ENCODE measurements at regions not wholly inside any gene's neighbourhood (a gene's known extent, or its start where the extent isn't known, plus 50 kb on each side); places are given as distances from the start of the nearest gene placed in this dataset.

- no peak for TF ChIP-seq CTCF (IDR thresholded peaks at IDR 0.05; ENCODE audit: control insufficient read depth, insufficient read depth, low read depth, low read length, missing control alignments)
- DNase-seq (ENCODE audit: low read depth): no peak
- no peak overlapping the region for H3K4me3 ChIP-seq (ENCODE audit: control insufficient read depth, low read depth, low read length)
These were observed 387.5 kb upstream of the GRID2 start for GRCh38 chr4:91916219-91916618.

- no peak for DNase-seq (ENCODE audit: low read depth)
- TF ChIP-seq CTCF (IDR thresholded peaks at IDR 0.05; ENCODE audit: control insufficient read depth, insufficient read depth, low read depth, low read length, missing control alignments): no peak
These were observed 379.1 kb upstream of the GRID2 start for GRCh38 chr4:91924625-91925024.

GRCh38 chr4:91935217-91935616 lies 368.5 kb upstream of the GRID2 start:
- no peak for DNase-seq (ENCODE audit: low read depth)
- H3K4me3 ChIP-seq (ENCODE audit: control insufficient read depth, low read depth, low read length): no peak overlapping the region
- TF ChIP-seq CTCF (IDR thresholded peaks at IDR 0.05; ENCODE audit: control insufficient read depth, insufficient read depth, low read depth, low read length, missing control alignments): no peak

More at GRCh38 chr4:91924625-91925024, 379.1 kb upstream of the GRID2 start:
- H3K4me3 ChIP-seq (ENCODE audit: control insufficient read depth, low read depth, low read length): no peak overlapping the region

GRCh38 chr4:91936311-91936710 lies 367.5 kb upstream of the GRID2 start:
- H3K4me3 ChIP-seq (ENCODE audit: control insufficient read depth, low read depth, low read length): no peak overlapping the region
- no peak for DNase-seq (ENCODE audit: low read depth)
- TF ChIP-seq CTCF (IDR thresholded peaks at IDR 0.05; ENCODE audit: control insufficient read depth, insufficient read depth, low read depth, low read length, missing control alignments): no peak

- no peak for DNase-seq (ENCODE audit: low read depth)
- H3K4me3 ChIP-seq (ENCODE audit: control insufficient read depth, low read depth, low read length): no peak overlapping the region
- TF ChIP-seq CTCF (IDR thresholded peaks at IDR 0.05; ENCODE audit: control insufficient read depth, insufficient read depth, low read depth, low read length, missing control alignments): no peak
These were observed 345.8 kb upstream of the GRID2 start for GRCh38 chr4:91957963-91958362.

GRCh38 chr4:91958596-91958995 lies 345.2 kb upstream of the GRID2 start:
- DNase-seq (ENCODE audit: low read depth): no peak
- no peak overlapping the region for H3K4me3 ChIP-seq (ENCODE audit: control insufficient read depth, low read depth, low read length)
- TF ChIP-seq CTCF (IDR thresholded peaks at IDR 0.05; ENCODE audit: control insufficient read depth, insufficient read depth, low read depth, low read length, missing control alignments): no peak

- no peak for DNase-seq (ENCODE audit: low read depth)
- H3K4me3 ChIP-seq (ENCODE audit: control insufficient read depth, low read depth, low read length): no peak overlapping the region
- TF ChIP-seq CTCF (IDR thresholded peaks at IDR 0.05; ENCODE audit: control insufficient read depth, insufficient read depth, low read depth, low read length, missing control alignments): no peak
These were observed 342.3 kb upstream of the GRID2 start for GRCh38 chr4:91961504-91961903.
